ENCODE measurements at regions not wholly inside any gene's neighbourhood (a gene's known extent, or its start where the extent isn't known, plus 50 kb on each side); places are given as distances from the start of the nearest gene placed in this dataset.

DNA sequence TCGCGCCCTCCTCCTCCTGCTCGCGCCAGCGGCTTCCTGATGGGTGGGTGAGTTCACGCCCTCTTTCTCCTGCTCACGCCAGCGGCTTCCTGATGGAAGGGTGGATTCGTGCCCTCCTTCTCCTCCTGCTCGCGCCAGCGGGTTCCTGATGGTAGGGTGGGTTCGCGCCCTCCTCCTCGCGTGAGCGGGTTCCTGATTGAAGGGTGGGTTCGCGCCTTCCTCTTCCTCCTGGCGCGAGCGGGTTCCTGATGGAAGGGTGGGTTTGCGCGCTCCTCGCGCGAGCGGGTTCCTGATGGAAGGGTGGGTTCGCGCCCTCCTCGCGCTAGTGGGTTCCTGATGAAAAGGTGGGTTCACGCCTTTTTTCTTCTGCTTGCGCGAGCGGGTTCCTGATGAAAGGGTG, 62.0 kb upstream of the MGAT5 start:
- TF ChIP-seq, protein P1, sequence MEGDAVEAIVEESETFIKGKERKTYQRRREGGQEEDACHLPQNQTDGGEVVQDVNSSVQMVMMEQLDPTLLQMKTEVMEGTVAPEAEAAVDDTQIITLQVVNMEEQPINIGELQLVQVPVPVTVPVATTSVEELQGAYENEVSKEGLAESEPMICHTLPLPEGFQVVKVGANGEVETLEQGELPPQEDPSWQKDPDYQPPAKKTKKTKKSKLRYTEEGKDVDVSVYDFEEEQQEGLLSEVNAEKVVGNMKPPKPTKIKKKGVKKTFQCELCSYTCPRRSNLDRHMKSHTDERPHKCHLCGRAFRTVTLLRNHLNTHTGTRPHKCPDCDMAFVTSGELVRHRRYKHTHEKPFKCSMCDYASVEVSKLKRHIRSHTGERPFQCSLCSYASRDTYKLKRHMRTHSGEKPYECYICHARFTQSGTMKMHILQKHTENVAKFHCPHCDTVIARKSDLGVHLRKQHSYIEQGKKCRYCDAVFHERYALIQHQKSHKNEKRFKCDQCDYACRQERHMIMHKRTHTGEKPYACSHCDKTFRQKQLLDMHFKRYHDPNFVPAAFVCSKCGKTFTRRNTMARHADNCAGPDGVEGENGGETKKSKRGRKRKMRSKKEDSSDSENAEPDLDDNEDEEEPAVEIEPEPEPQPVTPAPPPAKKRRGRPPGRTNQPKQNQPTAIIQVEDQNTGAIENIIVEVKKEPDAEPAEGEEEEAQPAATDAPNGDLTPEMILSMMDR (IDR thresholded peaks at IDR 0.05; ENCODE audit: low read depth, low read length, poor library complexity, severe bottlenecking), result no peak
- TF ChIP-seq EZH2phosphoT487 (IDR thresholded peaks at IDR 0.05; ENCODE audit: borderline replicate concordance, low read length), result no peak

All from DOHH2 (cell line).